Activated naive CD4-positive, alpha-beta T cell treated with anti-CD3 and anti-CD28 coated beads for 36 hours (primary cell): ENCODE measurements at regions not wholly inside any gene's neighbourhood (a gene's known extent, or its start where the extent isn't known, plus 50 kb on each side); places are given as distances from the start of the nearest gene placed in this dataset.

Experiments used
- CTCF ChIA-PET: fragments of 350-600 bp; sonication (Branson Sonifier 250); formaldehyde crosslinking; loops from one replicate; lab custom pipeline; 2021; ENCODE audit warnings: antibody characterized with exemption; lab: Charles Lee
- DNase-seq: peaks from one replicate; pipeline ENCODE4 v3.0.0-alpha.2; 2020
- H3K27ac Mint-ChIP-seq: one replicate; pipeline ENCODE4 v1.8.0; 2021; ENCODE audit warnings: mild to moderate bottlenecking, mixed read lengths
- H3K27me3 Mint-ChIP-seq: one replicate; pipeline ENCODE4 v1.8.0; 2021; ENCODE audit warnings: low read depth, mixed read lengths
- H3K36me3 Mint-ChIP-seq: one replicate; pipeline ENCODE4 v1.8.0; 2021; ENCODE audit warnings: low read depth, mixed read lengths
- H3K4me1 Mint-ChIP-seq: one replicate; pipeline ENCODE4 v1.8.0; 2021; ENCODE audit warnings: low read depth, mixed read lengths
- H3K4me3 Mint-ChIP-seq: one replicate; pipeline ENCODE4 v1.8.0; 2021; ENCODE audit warnings: mild to moderate bottlenecking, moderate library complexity, mixed read lengths
- H3K9me3 Mint-ChIP-seq: one replicate; pipeline ENCODE4 v1.8.0; 2021; ENCODE audit warnings: mixed read lengths
- intact Hi-C: fragments of 100-400 bp; cut with micrococcal nuclease; formaldehyde crosslinking; loops from one replicate; pipeline ENCODE4 v1.15.1; 2023

DNA sequence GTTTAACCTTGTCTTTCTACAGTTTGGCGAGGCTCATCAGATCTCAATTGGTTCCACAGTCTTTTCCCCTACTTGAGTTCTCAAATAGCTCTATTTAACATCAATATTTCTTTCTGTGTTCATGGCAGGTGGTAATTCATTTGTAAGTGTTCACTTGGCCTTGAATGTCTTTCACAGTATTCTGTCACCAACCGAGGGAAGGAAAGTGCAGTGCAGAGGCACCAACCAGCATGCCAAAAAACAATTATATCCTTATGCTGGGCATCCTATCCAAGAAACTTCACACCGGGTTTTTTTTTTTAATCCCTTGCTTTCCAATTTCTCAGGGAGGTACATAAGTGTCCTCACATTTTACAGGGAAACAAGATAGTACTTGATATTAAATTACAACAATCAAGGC lies 55.0 kb upstream of the ZC3H12C start:
- intact Hi-C loops = no loop called here
- CTCF ChIA-PET = no interaction called here
- Mint-ChIP-seq H3K27ac (no peak overlapping the region), H3K4me1 (no peaks in the 10 kb centered on the region), H3K4me3 (no peak overlapping the region), H3K36me3 (no peaks in the 10 kb centered on the region), H3K27me3 (peaks cover 11% of the 10 kb centered on the region), H3K9me3 (no peaks in the 10 kb centered on the region)
- no peak for DNase-seq
